ENCODE measurements at regions not wholly inside any gene's neighbourhood (a gene's known extent, or its start where the extent isn't known, plus 50 kb on each side); places are given as distances from the start of the nearest gene placed in this dataset.
"Not testable (repeated sequence)": the region's sequence is repeated elsewhere in the genome, so short reads cannot be mapped to it uniquely, and the experiment has no call there.

DNA sequence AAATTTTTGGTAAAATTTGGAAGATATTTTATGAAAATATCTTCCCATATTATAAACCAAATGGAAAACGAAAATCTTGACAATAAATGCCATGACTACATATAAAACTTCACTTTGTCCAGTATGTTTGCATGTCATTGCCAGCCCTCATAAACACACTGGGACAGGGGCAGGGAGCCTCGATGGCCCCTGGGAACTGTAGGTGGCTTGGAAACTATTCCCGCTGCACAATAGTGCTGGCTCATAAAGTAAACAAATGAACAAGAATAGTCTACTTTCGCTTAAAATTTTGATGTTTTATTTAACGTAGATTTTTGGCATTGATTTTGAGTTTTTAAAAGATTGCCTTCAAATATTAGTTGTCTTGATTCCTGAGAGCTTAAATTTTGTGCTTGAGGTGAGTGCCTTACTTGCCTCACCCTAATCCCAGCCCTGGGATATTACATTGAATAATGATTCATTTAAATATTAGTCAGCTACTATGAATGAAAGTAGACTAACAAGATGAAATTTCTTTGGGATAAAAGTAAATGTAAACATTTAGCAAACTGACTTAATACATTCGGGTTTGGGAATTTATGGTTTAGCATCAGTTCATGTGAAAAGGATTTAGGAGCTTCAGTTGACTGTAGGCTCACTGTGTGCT lies 74.0 kb upstream of the PKP2 start:
- H3K4me1 ChIP-seq, result no peaks in the 10 kb centered on the region
- H3K27ac ChIP-seq, result no peak overlapping the region
- H3K4me3 ChIP-seq, result no peak overlapping the region
- DNase-seq (no peak), ATAC-seq (no peak)
- TF ChIP-seq POLR2A (IDR thresholded peaks at IDR 0.05), result no peak
- TF ChIP-seq, protein P1, sequence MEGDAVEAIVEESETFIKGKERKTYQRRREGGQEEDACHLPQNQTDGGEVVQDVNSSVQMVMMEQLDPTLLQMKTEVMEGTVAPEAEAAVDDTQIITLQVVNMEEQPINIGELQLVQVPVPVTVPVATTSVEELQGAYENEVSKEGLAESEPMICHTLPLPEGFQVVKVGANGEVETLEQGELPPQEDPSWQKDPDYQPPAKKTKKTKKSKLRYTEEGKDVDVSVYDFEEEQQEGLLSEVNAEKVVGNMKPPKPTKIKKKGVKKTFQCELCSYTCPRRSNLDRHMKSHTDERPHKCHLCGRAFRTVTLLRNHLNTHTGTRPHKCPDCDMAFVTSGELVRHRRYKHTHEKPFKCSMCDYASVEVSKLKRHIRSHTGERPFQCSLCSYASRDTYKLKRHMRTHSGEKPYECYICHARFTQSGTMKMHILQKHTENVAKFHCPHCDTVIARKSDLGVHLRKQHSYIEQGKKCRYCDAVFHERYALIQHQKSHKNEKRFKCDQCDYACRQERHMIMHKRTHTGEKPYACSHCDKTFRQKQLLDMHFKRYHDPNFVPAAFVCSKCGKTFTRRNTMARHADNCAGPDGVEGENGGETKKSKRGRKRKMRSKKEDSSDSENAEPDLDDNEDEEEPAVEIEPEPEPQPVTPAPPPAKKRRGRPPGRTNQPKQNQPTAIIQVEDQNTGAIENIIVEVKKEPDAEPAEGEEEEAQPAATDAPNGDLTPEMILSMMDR (IDR thresholded peaks at IDR 0.05), result no peak
- H3K36me3 ChIP-seq (replicated peaks in 1 of 2; ENCODE audit: insufficient read depth in 1 of 2, low read depth in 2 of 2), result no peaks in the 10 kb centered on the region
- intact Hi-C loops (cut with DNase I), result no loop called here
- H3K27me3 ChIP-seq, result no peaks in the 10 kb centered on the region
- WGBS, 2 donors, result 52 to 57% methylated on average over 6 of the region's 6 CpGs
- no peaks in the 10 kb centered on the region for H3K9me3 ChIP-seq

DNA sequence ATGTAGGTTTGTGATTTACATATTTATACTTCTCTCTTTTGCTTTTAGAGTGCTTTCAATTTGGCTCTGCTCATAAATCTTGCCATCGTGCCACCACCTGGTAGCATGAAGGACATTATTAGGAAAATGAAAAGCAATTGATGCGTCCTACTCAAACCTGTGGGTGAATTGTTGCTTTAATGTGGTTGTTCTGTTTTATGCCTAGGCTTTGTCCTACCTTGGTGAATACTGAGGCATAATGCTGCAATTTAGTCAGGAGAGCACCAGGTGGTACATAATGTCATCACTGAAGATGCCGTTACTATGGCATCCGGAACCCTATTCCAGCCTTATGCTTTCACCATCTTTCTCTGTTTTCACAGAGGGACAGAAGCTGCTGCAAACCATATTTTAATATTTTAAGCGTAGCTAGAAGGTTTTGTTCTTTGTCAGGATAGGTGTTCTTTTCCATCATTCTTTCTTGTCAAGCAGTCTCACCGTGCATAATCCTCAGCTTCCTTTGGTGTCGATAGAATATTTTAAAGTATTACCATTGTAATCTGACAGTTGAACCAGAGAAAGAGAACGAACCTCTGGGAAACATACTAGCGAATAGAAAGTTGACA lies 68.5 kb upstream of the PKP2 start:
- no peak for DNase-seq

DNA sequence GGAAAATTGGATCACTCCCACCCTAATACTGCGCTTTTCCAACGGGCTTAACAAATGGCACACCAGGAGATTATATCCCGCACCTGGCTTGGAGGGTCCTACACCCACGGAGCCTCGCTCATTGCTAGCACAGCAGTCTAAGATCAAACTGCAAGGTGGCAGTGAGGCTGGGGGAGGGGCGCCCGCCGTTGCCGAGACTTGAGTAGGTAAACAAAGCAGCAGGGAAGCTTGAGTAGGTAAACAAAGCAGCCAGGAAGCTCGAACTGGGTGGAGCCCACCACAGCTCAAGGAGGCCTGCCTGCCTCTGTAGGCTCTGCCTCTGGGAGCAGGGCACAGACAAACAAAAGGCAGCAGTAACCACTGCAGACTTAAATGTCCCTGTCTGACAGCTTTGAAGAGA lies 59.8 kb upstream of the PKP2 start:
- H3K36me3 ChIP-seq (replicated peaks in 1 of 2; ENCODE audit: insufficient read depth in 1 of 2, low read depth in 2 of 2); H3K9me3 ChIP-seq; ATAC-seq; H3K4me1 ChIP-seq; H3K4me3 ChIP-seq; H3K27ac ChIP-seq; H3K27me3 ChIP-seq; intact Hi-C loops (cut with DNase I); DNase-seq: not testable (repeated sequence)
- 78 to 79% methylated on average over 5 to 10 of the region's 10 CpGs for WGBS, 2 donors

More for the DNA sequence above, 68.5 kb upstream of the PKP2 start:
- TF ChIP-seq, protein P1 (IDR thresholded peaks at IDR 0.05), result no peak
- TF ChIP-seq POLR2A (IDR thresholded peaks at IDR 0.05), result no peak
- H3K9me3 ChIP-seq, result no peaks in the 10 kb centered on the region
- ATAC-seq, result no peak
- H3K36me3 ChIP-seq (replicated peaks in 1 of 2; ENCODE audit: insufficient read depth in 1 of 2, low read depth in 2 of 2), result no peaks in the 10 kb centered on the region
- intact Hi-C loops (cut with DNase I), result no loop called here
- 67 to 76% methylated on average over 9 of the region's 9 CpGs for whole genome bisulfite sequencing, 2 donors
- no peaks in the 10 kb centered on the region for H3K4me1 ChIP-seq
- no peak overlapping the region for H3K27ac ChIP-seq
- no peak overlapping the region for H3K4me3 ChIP-seq
- no peaks in the 10 kb centered on the region for H3K27me3 ChIP-seq

DNA sequence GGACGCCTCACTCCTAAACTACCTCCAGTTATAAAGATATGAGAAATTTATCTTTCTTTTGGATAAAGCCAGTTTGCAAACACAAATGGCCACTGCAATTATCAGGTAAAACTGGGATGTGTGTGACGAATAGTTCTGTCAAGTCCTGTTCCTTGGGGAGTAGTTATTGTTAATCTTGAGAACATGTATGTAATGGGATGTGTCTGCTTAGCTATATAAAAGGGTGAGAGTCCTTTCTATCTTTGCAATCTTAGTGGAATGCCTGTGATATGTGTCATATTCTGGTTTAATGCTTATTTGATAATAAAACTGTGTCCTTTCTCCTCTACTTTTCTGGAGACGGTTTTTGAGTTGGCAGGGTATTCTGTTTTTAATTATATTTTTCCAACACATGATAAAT lies 56.1 kb upstream of the PKP2 start:
- Histone ChIP-seq H3K27ac (no peak overlapping the region), H3K9me3 (no peaks in the 10 kb centered on the region), H3K4me1 (no peaks in the 10 kb centered on the region), H3K4me3 (no peak overlapping the region), H3K36me3 (replicated peaks in 1 of 2; ENCODE audit: insufficient read depth in 1 of 2, low read depth in 2 of 2) (no peaks in the 10 kb centered on the region), H3K27me3 (no peaks in the 10 kb centered on the region)
- intact Hi-C loops (cut with DNase I), result no loop called here
- TF ChIP-seq POLR2A (IDR thresholded peaks at IDR 0.05), result no peak
- TF ChIP-seq, protein P1 (IDR thresholded peaks at IDR 0.05), result no peak
- no peak for ATAC-seq
- 39 to 43% methylated on average over 3 of the region's 3 CpGs for WGBS, 2 donors
- DNase-seq, result no peak

DNA sequence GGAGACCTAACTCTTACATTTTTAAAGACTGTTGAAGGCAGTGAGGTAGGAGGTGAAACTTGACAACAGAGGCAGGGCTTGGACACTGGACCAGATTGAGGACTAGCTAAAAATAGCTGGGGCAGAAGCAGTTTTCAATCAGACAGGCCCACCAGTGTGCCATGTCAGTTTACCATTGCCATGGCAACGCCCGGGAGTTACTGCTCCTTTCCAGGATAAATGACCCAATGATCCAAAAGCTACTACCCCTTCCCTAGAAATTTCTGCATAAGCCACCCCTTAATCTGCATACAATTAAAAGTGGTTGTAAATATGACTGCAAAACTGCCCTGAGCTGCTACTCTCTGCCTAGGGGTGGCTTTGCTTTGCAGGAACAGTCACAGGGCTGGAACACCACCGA lies 53.2 kb upstream of the PKP2 start:
- intact Hi-C loops (cut with DNase I), result no loop called here
- Histone ChIP-seq H3K9me3 (no peaks in the 10 kb centered on the region), H3K4me1 (no peaks in the 10 kb centered on the region), H3K27me3 (no peaks in the 10 kb centered on the region), H3K4me3 (no peak overlapping the region), H3K27ac (no peak overlapping the region), H3K36me3 (replicated peaks in 1 of 2; ENCODE audit: insufficient read depth in 1 of 2, low read depth in 2 of 2) (no peaks in the 10 kb centered on the region)
- TF ChIP-seq, protein P1 (IDR thresholded peaks at IDR 0.05), result no peak
- TF ChIP-seq POLR2A (IDR thresholded peaks at IDR 0.05), result no peak
- WGBS, 2 donors, result 45 to 57% methylated on average over 3 of the region's 3 CpGs
- no peak for ATAC-seq
- no peak for DNase-seq

Data from body of pancreas (tissue), 4 donors.